HG03520 (cell line): ENCODE measurements at regions not wholly inside any gene's neighbourhood (a gene's known extent, or its start where the extent isn't known, plus 50 kb on each side); places are given as distances from the start of the nearest gene placed in this dataset.

ENCODE experiments used
- ATAC-seq: cut with Tn5 transposase; IDR thresholded peaks from one replicate; pipeline ENCODE4 v1.9.1; 2021; ENCODE audit warnings: mild to moderate bottlenecking, moderate library complexity; ENCODE audit not compliant: unreplicated experiment

DNA sequence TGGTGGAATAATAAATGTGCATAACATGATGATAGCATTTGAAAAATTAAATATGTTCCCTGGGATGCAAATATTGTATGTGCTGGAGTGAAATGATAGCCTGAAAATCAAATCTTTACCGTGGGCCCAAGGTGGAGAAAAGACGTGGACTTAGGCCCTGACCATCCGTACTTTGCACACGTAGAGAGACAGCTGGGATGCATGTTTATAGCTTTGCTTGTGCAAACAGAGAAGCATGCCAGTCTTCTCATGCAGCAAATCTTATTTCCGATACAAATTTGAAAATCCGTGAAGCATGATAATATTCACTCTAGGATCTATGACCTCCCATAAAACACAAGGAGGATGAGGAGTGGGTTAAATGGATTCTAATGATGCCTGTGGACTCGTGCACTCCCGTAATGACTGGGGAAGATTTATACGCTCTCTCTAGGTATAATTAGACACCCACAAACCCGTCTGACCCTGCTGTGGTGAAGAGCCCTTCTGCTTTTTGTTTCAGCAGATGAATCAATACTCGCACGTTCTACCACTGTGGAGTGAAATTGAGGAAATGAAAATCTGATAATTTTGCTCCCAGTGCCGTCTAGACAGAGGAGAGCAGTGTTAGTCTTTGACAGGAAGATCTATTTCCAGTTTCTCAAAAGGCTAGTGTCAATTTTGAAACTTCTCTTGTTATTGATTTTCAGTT is 810.3 kb upstream of the SALL3 start:
- no peak for ATAC-seq

DNA sequence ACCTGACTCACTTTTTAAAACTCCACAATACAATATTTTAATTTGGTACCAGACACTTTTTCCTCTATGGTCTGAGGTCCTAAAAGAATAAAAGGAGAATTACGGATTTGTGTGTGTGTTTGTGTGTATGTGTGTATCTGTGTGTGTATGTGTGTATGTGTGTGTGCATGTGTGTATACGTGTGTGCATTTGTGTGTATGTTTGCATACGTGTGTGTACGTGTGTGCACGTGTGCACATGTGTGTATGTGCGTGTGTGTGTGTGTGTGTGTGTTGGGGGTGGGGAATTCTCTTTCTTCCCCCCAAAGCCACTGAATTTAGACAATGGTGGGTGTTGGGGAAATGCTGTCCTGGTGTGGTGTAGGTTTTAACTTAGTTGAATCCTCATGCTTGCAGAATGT is 807.7 kb upstream of the SALL3 start:
- ATAC-seq: no peak

DNA sequence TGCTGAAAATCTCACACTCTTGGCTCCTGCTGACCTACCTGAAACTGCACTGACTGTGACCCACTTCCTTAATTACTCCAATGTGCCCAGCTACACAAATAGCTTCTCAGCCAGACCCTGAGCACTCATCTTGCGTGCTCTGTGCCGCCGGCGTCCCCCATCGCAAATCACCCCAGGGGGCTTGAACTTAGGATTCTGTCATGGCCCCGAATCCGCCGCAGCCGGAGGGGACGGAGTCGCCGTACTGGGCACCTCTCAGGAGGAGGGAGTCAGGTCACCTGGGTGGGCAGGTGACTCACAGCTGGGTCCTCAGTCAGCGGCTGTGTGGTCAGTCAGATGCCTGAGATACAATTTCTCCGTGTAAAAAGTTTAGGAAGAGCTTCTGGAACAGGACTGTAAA is 804.9 kb upstream of the SALL3 start:
- ATAC-seq: no peak

DNA sequence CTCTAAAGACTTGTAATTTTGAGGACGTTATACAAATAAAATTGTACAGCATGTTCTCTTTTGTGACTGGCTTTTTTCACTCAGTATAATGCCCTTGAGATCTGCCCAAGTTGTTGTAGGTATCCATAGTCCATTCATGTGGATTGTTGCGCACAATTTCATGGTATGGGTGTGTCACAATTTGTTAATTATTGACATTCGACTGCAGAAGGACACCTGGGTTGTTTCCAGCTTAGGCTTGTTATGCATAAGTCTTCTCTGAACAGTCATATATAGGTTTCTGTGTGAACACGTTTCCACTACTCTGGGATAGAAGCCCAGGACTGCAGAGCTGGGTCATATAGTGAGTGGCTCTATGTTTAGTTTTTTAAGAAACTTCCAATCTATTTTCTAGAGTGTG is 800.8 kb upstream of the SALL3 start:
- no peak for ATAC-seq

DNA sequence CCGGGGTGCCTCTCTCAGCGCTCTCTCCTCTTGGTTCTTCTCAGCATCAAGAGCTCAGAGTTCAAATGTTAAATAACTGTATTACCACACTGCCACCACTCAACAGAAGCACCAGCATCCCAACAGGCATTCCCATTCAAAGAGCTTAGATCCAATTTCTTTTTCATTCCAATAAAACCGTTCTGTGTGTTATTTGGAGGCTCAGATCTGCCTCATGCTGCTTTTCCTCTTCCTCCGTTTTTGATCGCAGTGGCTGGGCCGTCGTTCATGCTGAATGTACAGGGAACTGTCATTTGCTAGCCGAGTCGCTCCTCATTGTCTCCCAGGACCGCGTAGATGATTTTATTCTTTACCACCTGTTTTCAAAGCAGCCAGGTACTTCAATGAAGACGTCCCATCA is 798.9 kb upstream of the SALL3 start:
- ATAC-seq: no peak

DNA sequence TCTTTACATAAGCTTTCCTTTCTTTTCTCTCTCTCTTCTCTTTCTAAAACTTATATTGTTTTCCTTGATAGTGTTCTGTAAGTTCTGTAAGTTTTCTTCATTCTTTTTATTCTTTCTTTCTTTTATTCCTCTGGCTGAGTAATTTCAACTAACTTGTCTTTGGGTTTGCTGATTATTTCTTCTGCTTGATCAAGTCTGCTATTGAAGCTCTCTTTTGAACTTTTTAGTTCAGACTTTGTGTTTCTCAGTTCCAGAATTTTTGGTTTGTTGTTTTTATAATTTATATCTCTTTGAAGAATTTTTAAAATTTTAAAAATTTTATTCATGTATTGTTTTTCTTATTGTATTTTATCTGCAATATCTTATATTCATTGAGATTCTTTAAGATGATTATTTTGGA is 795.8 kb upstream of the SALL3 start:
- ATAC-seq: no peak

DNA sequence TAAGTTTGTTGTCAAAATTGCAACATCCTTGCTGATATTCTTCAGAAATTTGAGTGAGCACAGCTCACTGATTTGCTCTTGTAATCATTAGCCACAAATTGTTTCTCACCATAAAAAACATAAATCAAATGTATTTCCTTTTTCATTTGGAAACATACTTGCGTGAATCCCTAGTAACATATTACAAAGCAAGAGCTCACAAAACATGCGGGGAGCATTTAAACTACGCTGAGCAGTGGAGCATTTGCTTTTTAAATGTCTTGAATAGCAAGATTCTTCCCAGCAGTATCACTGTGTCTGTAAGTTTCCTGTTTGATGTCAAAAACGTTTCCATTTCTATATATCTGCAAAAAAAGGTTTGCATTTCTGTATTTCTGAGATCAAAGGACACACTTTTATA is 788.3 kb upstream of the SALL3 start:
- ATAC-seq: no peak

DNA sequence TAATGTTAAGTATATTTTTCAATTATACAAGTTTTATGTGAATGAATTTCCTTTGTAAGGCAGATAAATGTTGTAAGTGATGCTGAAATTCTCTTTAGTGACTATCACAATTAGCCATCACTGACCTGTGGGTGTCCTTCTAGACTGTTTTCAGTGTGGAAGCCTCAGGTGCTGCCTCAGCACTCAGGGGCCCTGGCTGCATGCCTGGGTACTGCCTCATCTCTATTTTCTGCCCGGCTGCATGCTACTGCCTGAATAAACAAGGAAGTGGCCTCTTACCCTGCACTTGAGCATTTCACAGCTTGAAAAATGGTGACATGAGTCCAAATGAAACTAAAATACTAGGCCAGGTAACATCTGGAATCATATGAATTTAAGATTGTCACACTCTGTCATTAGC is 787.6 kb upstream of the SALL3 start:
- ATAC-seq: no peak

DNA sequence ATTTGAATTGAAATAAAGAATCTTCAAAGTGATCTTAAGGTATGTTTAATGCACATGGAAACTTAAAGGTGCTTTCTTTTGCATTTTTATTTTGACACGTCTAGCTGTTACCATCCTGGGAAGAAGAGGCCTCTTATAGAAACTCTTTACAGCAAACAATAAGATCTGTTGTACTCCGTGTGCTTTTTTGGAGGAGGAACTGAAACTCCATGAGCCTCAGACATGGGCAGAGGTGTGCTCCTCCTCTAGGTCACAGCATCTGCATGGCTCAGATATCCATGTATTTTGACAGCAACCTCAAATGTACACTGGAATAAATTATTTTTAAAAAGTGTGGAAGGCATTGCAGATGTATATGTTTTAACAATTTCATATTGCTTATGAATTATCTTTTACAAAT is 783.3 kb upstream of the SALL3 start:
- ATAC-seq: no peak

DNA sequence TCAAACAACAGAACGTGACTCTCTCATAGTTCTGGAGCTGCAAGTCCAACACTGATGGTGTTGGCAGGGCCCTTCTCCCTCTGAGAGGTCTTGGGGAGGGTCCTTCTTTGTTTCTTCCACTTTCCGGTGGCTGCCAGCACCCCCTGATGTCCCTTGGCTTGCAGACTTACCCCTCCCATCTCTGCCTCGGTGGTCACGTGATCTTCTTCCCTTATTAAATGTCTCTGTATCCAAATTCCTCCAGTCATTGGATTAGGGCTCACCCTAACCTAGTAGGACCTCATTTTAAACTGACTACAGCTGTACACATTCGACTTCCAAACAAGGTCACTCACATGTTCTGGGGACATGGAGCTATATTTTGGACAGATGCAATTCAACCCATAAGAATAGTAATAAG is 780.6 kb upstream of the SALL3 start:
- ATAC-seq: no peak

DNA sequence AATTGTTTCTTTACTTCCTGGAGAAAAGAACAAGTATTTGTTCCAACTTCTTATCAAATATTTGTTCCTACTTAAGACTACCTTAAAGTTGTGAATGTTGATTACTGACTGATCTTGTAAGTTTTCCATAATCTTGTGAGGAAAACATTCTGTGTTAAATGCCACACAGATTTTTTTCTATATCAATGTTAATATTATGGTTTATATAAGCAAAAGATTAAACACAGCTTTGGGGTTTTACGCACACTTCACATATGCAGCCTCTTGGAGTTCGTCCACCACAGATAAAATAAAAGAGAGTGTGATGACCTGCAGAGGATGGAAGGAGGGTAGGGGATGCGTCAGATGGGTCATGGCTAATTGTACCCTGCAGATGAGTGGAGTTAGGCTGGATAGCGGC is 780.0 kb upstream of the SALL3 start:
- ATAC-seq: no peak

DNA sequence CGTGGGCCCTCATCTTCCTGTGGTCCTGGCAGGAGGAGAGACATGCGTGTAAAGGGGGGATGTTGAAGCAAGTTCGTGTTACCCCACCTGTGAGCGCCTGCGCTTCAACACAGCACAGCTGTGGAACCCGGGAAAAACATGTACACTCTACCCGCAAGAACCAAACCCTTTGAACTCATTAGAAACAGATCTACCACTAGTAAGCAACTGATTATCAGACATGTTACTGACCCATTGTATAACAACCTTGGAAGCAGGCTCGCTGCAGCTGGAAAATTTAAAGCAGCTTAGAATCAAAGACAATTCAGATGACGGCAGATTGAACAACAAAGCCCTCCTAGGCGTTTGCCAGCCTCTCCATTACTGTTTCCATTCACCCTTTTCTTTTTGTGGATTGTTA is 771.7 kb upstream of the SALL3 start:
- ATAC-seq: no peak

DNA sequence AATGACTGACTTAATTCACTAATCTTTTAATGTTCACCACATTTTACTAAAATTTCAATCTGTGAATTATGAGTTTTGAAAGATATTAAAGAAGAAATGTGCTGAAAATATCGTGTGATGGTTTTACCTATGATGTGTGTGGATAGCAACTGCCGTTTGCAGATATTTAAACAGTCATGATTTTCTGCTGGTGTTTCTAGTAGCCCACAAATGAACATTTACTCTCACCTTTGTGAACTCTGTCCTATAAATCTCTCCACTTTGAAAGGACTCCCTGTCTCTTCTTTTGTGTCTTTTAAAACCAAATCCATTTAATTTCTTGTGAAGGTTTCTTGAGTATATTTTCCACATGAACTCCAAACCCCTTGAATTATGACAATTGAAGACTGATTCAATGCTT is 771.2 kb upstream of the SALL3 start:
- no peak for ATAC-seq

DNA sequence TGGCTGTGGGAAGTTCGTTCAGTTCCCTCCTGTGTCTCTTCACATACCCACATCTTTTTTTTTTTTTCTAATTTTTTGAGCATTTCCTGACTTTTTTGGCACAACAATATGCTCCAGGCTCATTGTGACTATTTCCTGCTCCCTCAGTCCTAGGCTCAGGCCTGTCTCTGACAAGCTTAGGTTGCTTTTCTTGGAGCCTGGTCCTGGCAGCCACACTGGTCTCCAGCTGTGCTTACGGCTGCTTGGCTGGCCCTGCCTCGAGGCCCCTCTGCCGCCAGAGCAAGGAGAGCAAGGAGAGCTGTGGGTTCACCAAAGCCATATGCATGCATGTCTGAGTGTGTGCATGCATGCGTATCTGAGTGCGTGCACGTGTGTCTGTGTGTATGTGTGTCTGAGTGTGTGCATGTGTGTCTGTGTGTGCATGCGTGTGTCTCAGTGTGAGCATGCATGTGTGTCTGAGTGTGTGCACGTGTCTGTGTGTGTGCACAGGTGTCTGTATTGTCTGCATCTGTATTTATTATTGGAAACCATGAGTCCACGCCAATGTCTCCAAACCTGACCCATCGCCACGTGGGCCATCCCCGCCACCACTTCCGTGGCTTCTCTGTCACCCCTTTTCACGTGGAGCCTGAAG is 766.1 kb upstream of the SALL3 start:
- ATAC-seq: no peak

DNA sequence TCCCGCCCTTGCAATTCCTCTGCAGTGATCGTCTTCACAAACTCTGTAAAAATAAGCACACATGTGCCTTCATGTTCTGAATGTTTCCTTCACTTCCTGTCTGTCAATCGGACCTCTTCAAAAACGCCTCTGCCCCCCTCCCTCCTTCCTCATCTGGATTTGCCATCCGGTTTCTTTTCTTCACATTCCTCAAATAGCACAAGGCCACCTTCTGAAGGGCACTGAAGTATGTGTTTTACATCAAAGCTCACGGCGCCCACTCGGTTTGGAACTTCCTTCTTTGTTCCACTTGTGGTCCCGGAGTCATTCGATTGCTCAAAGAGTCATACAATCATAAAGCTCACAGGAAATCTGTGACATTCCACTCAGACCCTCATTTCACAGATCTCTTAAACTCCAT is 758.1 kb upstream of the SALL3 start:
- no peak for ATAC-seq

DNA sequence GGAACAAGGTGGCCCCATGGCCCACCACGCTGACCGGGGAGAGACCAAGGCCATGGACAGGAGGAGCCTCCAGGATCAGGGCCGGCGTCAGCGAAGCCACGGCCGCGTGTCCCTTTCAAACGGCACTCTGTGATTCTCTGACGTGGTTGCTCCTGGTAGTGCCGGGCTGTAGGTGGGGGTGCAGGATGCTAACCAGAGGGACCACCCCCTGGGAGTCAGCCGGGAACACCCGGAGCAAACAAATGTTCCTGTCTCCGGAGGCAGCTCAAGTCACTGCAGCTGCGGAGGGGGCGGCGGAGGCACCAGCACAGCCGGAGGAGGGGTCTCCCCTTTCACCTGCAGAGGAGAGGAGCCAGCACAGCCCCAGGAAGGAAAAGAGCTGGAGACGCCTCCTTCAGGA is 750.6 kb upstream of the SALL3 start:
- ATAC-seq: no peak

DNA sequence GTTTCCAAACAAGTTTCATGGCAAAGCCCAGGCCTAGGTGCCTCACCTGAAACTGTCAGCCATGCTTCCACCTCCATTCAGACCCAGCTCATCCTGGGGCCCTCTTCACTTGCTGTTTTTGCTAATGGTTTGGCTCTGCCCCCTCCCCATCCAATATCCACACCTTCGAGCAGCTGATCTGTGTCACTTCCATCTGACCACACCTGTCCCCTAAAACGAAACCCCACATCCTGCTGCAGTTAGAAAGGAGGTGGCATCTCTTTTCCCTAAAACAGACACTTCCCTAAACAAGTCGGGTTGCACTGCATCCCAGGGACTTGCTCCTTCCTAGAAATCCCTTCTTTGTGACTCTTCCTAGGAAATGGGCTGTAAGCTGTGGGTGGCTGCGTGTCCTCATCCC is 748.7 kb upstream of the SALL3 start:
- no peak for ATAC-seq

DNA sequence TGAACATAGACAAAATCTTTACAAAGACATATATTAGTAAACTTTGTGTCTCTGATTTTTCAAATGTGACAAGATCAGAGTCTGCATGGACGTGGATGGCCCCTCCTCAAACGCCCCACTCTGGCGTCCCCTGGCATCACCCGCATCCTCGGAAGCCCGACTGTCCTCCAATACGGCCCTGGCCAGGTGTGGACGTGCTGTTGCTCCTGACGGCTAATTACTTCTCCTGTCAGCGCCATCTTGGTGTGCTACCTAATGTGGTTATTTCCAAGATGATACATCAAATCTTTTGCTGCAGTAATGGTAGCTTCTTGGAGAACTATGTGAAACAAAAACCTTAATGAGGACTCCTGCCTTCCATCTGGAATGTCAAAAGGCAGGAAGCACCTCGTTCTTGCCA is 747.4 kb upstream of the SALL3 start:
- ATAC-seq: no peak

DNA sequence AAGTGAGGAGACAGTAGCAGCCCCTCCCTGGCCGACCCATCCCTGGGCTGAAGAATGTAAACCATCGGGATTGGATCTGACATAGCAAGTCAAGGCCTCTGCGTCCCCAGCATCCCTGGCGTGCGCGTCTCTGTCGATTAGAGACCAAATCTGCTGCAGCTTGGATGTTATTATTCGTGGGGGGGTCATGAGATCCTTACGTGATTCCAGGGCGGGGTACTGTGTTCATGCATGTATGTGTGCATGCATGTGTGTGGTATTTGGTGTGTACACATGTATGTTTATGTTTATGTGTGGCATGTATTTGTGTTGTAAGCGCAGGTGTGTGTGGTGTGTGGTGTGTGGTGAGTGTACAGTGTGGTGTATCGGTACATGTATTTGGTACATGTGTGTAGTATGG is 741.8 kb upstream of the SALL3 start:
- ATAC-seq: no peak

DNA sequence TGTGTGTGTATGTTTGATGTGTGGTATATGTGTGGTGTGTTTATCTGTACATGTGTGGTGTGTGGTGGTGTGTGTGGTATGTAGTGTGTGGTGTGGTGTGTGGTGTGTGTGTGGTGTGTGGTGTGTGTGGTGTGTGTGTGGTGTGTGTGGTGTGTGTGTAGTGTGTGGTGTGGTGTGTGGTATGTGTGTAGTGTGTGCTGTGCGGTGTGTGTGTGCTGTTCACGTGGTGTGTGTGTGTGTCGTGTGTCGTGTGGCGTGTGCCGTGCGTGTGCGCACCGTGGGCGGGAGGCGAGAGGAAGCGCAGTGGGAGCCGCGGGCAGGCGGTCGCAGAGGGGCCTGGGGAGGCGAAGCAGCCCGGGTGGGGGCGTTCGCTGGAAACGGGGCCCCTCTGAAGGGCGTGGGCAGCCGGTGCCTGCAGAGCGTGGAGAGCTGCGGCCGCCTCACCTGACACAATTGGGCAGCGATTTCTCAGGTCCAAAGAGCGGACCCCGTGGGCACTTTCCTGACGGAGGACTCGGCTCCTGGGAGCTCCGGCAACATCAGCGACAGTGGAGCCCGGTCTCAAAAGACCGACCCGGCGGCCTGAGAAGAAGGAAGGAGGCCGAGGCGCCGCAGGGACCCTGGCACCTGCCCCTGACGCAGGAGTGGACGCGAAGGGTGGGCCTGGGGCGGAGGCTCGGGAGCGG is 741.1 kb upstream of the SALL3 start:
- no peak for ATAC-seq

DNA sequence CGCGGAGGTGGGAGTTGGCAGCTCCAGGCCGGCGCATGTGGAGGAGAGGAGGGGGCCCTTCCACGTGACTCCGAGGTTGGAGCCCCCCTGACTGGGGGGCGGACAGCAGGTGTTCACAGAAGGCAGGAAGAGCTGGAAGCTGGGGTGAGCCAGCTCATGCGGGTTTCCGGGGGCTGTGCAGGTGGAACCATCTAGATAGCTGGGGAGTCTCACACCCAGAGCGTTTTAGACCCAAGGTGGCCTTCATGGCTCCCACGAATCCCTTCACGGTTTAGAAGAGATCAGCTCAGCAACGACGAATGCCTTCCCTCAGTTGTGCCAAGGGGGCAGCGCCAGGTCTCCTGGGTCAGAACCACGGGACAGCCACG is 740.5 kb upstream of the SALL3 start:
- ATAC-seq: no peak

DNA sequence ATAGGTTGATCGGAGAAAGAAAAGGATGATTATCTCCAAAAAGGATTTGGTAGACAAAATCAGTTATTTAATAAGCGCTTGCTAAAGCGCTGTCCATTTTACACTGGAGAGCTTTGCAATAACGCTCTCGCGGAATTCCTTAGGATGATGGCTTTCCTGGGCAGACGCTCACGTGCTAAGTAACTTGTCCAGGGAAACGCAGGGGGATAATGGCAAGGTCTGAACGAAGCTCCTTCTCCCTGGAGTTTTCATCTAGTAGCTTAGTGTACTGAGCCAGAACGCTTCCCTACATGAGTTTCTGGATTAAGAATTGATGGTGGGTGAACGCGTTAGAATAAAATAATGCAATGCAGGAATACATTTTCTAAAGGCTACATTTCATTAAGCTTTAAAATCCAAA is 739.5 kb upstream of the SALL3 start:
- no peak for ATAC-seq
